Tibial nerve (tissue), 4 donors: ENCODE measurements at regions not wholly inside any gene's neighbourhood (a gene's known extent, or its start where the extent isn't known, plus 50 kb on each side); places are given as distances from the start of the nearest gene placed in this dataset.

Source experiments
- EP300 ChIP-seq, 2 donors: sonication (generic); formaldehyde crosslinking; IDR thresholded peaks; one replicate each; pipeline ENCODE4 v1.6.1; 2017; ENCODE audit warnings: antibody characterized with exemption in 2 of 2, mild to moderate bottlenecking in 1 of 2
- TF ChIP-seq, protein P1 (sequence below), 5 experiments: fragments of 200-600 bp in 3 of 5; fragments of 450-650 bp in 2 of 5; sonication (generic) in 3 of 5; IDR thresholded peaks; one replicate each; pipeline ENCODE4 v1.5.1; 2016 to 2019; ENCODE audit warnings: antibody characterized with exemption in 5 of 5, mild to moderate bottlenecking in 3 of 5, moderate library complexity in 2 of 5

DNA sequence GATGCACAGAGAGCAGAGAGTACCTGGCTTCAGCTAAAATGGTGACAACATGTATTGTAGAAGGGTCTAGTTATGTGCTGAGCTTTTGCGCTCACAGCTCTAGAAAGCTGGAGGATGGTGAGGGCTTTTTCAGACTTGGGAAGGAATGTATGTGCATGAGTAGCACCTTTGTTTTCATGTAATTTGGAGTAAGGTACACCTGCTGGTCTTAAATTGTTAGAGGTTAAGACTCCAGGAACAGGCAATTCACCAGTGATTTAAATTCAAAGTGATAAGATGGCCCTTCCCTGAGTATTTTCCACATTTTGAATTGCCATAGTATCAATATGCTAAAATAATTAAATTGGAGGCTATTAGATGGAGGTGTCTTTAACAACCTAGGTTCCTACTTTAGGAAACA is 436.4 kb upstream of the GOLIM4 start:
- TF ChIP-seq, protein P1, sequence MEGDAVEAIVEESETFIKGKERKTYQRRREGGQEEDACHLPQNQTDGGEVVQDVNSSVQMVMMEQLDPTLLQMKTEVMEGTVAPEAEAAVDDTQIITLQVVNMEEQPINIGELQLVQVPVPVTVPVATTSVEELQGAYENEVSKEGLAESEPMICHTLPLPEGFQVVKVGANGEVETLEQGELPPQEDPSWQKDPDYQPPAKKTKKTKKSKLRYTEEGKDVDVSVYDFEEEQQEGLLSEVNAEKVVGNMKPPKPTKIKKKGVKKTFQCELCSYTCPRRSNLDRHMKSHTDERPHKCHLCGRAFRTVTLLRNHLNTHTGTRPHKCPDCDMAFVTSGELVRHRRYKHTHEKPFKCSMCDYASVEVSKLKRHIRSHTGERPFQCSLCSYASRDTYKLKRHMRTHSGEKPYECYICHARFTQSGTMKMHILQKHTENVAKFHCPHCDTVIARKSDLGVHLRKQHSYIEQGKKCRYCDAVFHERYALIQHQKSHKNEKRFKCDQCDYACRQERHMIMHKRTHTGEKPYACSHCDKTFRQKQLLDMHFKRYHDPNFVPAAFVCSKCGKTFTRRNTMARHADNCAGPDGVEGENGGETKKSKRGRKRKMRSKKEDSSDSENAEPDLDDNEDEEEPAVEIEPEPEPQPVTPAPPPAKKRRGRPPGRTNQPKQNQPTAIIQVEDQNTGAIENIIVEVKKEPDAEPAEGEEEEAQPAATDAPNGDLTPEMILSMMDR (IDR thresholded peaks at IDR 0.05), result no peak
- no peak for TF ChIP-seq EP300 (IDR thresholded peaks at IDR 0.05)
